GM18907 (cell line): ENCODE measurements at regions not wholly inside any gene's neighbourhood (a gene's known extent, or its start where the extent isn't known, plus 50 kb on each side); places are given as distances from the start of the nearest gene placed in this dataset.
"Not testable (repeated sequence)": the region's sequence is repeated elsewhere in the genome, so short reads cannot be mapped to it uniquely, and the experiment has no call there.

ENCODE experiments used
- ATAC-seq: cut with Tn5 transposase; IDR thresholded peaks from one replicate; pipeline ENCODE4 v1.9.1; 2021; ENCODE audit warnings: mild to moderate bottlenecking, moderate library complexity; ENCODE audit not compliant: unreplicated experiment

GRCh38 chr16:17032332-17032731 lies 438.4 kb downstream of the XYLT1 start:
- ATAC-seq = no peak

- no peak for ATAC-seq
Measured at GRCh38 chr16:17034477-17035252, 436.1 kb downstream of the XYLT1 start.

GRCh38 chr16:17037499-17037898 lies 433.3 kb downstream of the XYLT1 start:
- ATAC-seq = no peak

GRCh38 chr16:17038415-17038814 lies 432.3 kb downstream of the XYLT1 start:
- no peak for ATAC-seq

GRCh38 chr16:17049109-17049508 lies 421.7 kb downstream of the XYLT1 start:
- ATAC-seq = not testable (repeated sequence)

- ATAC-seq = no peak
Measured at GRCh38 chr16:17050468-17050867, 420.3 kb downstream of the XYLT1 start.
